Keratinocyte (primary cell): ENCODE measurements at regions not wholly inside any gene's neighbourhood (a gene's known extent, or its start where the extent isn't known, plus 50 kb on each side); places are given as distances from the start of the nearest gene placed in this dataset.
"Not testable (repeated sequence)": the region's sequence is repeated elsewhere in the genome, so short reads cannot be mapped to it uniquely, and the experiment has no call there.

Experiments used
- DNase-seq: peaks from one replicate; pipeline ENCODE4 v3.0.0-alpha.2; 2011; ENCODE audit warnings: low read depth, missing footprints, low spot score
- FAIRE-seq: peaks from 2 replicates; lab custom pipeline; 2011; peaks lifted over from hg19 to GRCh38; lab: Jason Lieb, UNC
- H2AFZ ChIP-seq: 2 replicates; pipeline ENCODE4 v1.6.0; 2012; ENCODE audit warnings: low read length, control low read depth, inconsistent platforms; ENCODE audit not compliant: control insufficient read depth
- H3K27ac ChIP-seq: 2 replicates; pipeline ENCODE4 v1.5.1; 2011; ENCODE audit warnings: low read length; ENCODE audit not compliant: control insufficient read depth, insufficient read depth
- H3K27me3 ChIP-seq: 3 replicates; pipeline ENCODE4 v1.6.0; 2011; ENCODE audit warnings: low read length; ENCODE audit not compliant: control insufficient read depth, insufficient read depth; ENCODE audit errors: extremely low read depth
- H3K36me3 ChIP-seq, 2 experiments: 2 replicates in 1 of 2; 3 replicates in 1 of 2; pipeline ENCODE4 v1.5.1; 2011; ENCODE audit warnings: low read length in 2 of 2, mild to moderate bottlenecking in 1 of 2; ENCODE audit not compliant: control insufficient read depth in 2 of 2, insufficient read depth in 2 of 2; ENCODE audit errors: extremely low read depth in 1 of 2
- H3K4me1 ChIP-seq: 3 replicates; pipeline ENCODE4 v1.5.1; 2011; ENCODE audit warnings: low read length; ENCODE audit not compliant: control insufficient read depth, insufficient read depth; ENCODE audit errors: extremely low read depth
- H3K4me2 ChIP-seq: 3 replicates; pipeline ENCODE4 v1.6.0; 2011; ENCODE audit warnings: low read depth, low read length; ENCODE audit not compliant: control insufficient read depth, insufficient read depth; ENCODE audit errors: extremely low read depth
- H3K4me3 ChIP-seq, 3 experiments: fragments of 200-600 bp in 1 of 3; sonication (generic) in 1 of 3; 2 replicates in 2 of 3; 3 replicates in 1 of 3; pipeline ENCODE4 v1.5.1; 2011 to 2016; ENCODE audit warnings: low read length in 3 of 3, mild to moderate bottlenecking in 3 of 3, control low read depth in 2 of 3, inconsistent platforms in 1 of 3, low read depth in 1 of 3, mixed read lengths in 1 of 3, mixed run types in 1 of 3, moderate library complexity in 1 of 3; ENCODE audit not compliant: control insufficient read depth in 2 of 3, insufficient read depth in 2 of 3; ENCODE audit errors: extremely low read depth in 1 of 3
- H3K79me2 ChIP-seq: 2 replicates; pipeline ENCODE4 v1.6.0; 2012; ENCODE audit warnings: low read length; ENCODE audit not compliant: control insufficient read depth, insufficient read depth
- H3K9ac ChIP-seq: 3 replicates; pipeline ENCODE4 v1.6.0; 2011; ENCODE audit warnings: low read length; ENCODE audit not compliant: control insufficient read depth, insufficient read depth; ENCODE audit errors: extremely low read depth
- H3K9me1 ChIP-seq: 3 replicates; pipeline ENCODE4 v1.6.0; 2011; ENCODE audit warnings: low read length; ENCODE audit not compliant: control insufficient read depth, insufficient read depth; ENCODE audit errors: extremely low read depth
- H3K9me3 ChIP-seq: 2 replicates; pipeline ENCODE4 v1.5.1; 2012; ENCODE audit warnings: low read depth, low read length; ENCODE audit not compliant: control insufficient read depth
- H4K20me1 ChIP-seq: 3 replicates; pipeline ENCODE4 v1.6.0; 2011; ENCODE audit warnings: low read length; ENCODE audit not compliant: control insufficient read depth, insufficient read depth; ENCODE audit errors: extremely low read depth
- EZH2 ChIP-seq: IDR thresholded peaks from one replicate; pipeline ENCODE4 v1.6.1; 2012; ENCODE audit warnings: inconsistent platforms, mild to moderate bottlenecking, low read length, moderate library complexity
- dilution Hi-C: fragments of 300-500 bp; cut with MboI; formaldehyde crosslinking; loops from one replicate; pipeline ENCODE4 v1.7.0; 2020; ENCODE audit warnings: low sequenced_read_pairs; ENCODE audit not compliant: extremely low pct_ligation_motif_present
- TF ChIP-seq, protein P1 (sequence below), 3 experiments: IDR thresholded peaks in 1 of 3; conservative IDR thresholded peaks in 1 of 3; optimal IDR thresholded peaks in 1 of 3; 2 replicates in 2 of 3; 3 replicates in 1 of 3; pipeline versions ENCODE3 to v1.5.1; 2011; ENCODE audit warnings: low read length in 3 of 3, mild to moderate bottlenecking in 3 of 3, moderate library complexity in 2 of 3, control low read depth in 1 of 3, inconsistent platforms in 1 of 3; ENCODE audit not compliant: insufficient read depth in 2 of 3; ENCODE audit errors: extremely low read depth in 1 of 3

DNA sequence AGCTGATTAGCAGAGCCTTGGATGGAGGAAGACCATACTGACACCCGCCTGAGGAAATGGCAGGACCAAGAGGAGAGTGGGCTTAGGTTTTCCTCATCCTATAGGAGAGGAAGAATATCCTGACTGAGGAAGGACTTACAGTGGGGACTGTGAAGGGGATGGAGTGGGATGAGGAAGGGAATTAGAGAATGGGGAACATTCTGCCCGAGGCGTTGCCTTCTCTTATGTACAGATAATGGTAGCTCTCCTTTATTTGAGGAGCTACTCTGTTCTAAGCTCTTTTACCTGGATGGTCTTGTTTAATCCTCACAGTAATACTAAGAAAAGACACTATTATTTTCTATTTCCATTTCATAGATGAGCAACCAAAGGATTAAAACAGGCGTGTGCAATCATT is 56.0 kb downstream of the OLFML3 start:
- H3K4me1 ChIP-seq, result peaks cover 24% of the 10 kb centered on the region
- no peaks in the 10 kb centered on the region for H3K27me3 ChIP-seq
- H3K9me1 ChIP-seq, result no peaks in the 10 kb centered on the region
- DNase-seq (no peak), FAIRE-seq (no peak)
- H3K9me3 ChIP-seq, result no peaks in the 10 kb centered on the region
- no peak overlapping the region for H2AFZ ChIP-seq
- no peak overlapping the region for H3K9ac ChIP-seq
- no peak overlapping the region for H3K4me3 ChIP-seq
- TF ChIP-seq, protein P1, sequence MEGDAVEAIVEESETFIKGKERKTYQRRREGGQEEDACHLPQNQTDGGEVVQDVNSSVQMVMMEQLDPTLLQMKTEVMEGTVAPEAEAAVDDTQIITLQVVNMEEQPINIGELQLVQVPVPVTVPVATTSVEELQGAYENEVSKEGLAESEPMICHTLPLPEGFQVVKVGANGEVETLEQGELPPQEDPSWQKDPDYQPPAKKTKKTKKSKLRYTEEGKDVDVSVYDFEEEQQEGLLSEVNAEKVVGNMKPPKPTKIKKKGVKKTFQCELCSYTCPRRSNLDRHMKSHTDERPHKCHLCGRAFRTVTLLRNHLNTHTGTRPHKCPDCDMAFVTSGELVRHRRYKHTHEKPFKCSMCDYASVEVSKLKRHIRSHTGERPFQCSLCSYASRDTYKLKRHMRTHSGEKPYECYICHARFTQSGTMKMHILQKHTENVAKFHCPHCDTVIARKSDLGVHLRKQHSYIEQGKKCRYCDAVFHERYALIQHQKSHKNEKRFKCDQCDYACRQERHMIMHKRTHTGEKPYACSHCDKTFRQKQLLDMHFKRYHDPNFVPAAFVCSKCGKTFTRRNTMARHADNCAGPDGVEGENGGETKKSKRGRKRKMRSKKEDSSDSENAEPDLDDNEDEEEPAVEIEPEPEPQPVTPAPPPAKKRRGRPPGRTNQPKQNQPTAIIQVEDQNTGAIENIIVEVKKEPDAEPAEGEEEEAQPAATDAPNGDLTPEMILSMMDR (optimal IDR thresholded peaks at IDR 0.05 in 1 of 3, IDR thresholded peaks at IDR 0.05 in 1 of 3, conservative IDR thresholded peaks at IDR 0.05 in 1 of 3; ENCODE audit: extremely low read depth in 1 of 3, insufficient read depth in 2 of 3, low read length in 3 of 3), result no peak
- H3K27ac ChIP-seq, result no peak overlapping the region
- no peaks in the 10 kb centered on the region for H3K79me2 ChIP-seq
- no peaks in the 10 kb centered on the region for H3K36me3 ChIP-seq
- dilution Hi-C loops, result no loop called here
- no peaks in the 10 kb centered on the region for H4K20me1 ChIP-seq
- H3K4me2 ChIP-seq, result no peak overlapping the region

DNA sequence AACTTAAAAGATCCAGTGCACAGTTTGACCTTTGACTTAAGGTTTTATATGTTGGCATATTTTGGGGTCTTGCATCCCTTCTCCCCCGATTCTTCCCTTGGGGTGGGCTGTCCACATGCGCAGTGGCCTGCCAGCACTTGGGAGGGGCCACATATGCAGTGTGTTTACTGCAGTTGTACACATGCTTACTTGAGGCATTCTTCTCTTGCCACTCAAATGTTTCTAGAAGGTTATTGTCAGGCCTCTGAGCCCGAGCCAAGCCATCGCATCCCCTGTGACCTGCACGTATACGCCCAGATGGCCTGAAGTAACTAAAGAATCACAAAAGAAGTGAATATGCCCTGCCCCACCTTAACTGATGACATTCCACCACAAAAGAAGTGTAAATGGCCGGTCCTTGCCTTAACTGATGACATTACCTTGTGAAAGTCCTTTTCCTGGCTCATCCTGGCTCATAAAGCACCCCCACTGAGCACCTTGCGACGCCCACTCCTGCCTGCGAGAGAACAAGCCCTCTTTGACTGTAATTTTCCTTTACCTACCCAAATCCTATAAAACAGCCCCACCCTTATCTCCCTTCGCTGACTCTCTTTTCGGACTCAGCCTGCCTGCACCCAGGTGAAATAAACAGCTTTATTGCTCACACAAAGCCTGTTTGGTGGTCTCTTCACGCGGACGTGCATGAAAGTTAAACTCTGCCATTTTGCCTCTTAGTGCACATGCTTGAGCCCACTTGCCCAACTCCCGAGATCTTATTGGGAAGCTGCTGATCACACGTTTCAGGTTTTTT is 57.8 kb downstream of the OLFML3 start:
- H3K4me3 ChIP-seq, DNase-seq, H3K4me2 ChIP-seq, FAIRE-seq, H4K20me1 ChIP-seq, H3K79me2 ChIP-seq, H3K9ac ChIP-seq, H3K27ac ChIP-seq, H2AFZ ChIP-seq, H3K27me3 ChIP-seq, dilution Hi-C loops, H3K9me1 ChIP-seq, H3K9me3 ChIP-seq, H3K36me3 ChIP-seq: not testable (repeated sequence)
- H3K4me1 ChIP-seq, result peaks cover 24% of the 10 kb centered on the region

DNA sequence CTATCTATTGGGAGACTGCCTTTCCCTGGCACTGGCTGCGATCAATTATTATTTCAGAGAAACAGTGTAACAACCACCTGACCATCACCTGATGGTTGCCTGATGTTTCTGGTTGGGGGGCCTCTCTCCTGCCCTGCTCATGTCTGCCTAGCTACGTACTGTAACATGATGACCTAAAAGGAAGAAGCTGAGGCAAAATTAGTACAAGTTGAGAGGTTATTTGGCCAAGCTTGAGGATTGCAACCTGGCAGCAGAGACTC is 58.3 kb downstream of the OLFML3 start:
- Histone ChIP-seq H3K4me3 (no peak overlapping the region), H2AFZ (no peak overlapping the region), H3K79me2 (no peaks in the 10 kb centered on the region), H3K27me3 (no peaks in the 10 kb centered on the region), H3K4me1 (peaks cover 19% of the 10 kb centered on the region), H3K36me3 (no peaks in the 10 kb centered on the region), H3K9me3 (no peaks in the 10 kb centered on the region), H3K9me1 (no peaks in the 10 kb centered on the region), H3K9ac (no peak overlapping the region), H4K20me1 (no peaks in the 10 kb centered on the region), H3K4me2 (no peak overlapping the region), H3K27ac (no peak overlapping the region)
- no peak for DNase-seq
- TF ChIP-seq EZH2, result no peak
- TF ChIP-seq, protein P1 (optimal IDR thresholded peaks at IDR 0.05 in 1 of 3, IDR thresholded peaks at IDR 0.05 in 1 of 3, conservative IDR thresholded peaks at IDR 0.05 in 1 of 3; ENCODE audit: extremely low read depth in 1 of 3, insufficient read depth in 2 of 3, low read length in 3 of 3), result no peak
- dilution Hi-C loops, result no loop called here
- no peak for FAIRE-seq
